Thoracic aorta (tissue), 2 donors: ENCODE measurements at regions not wholly inside any gene's neighbourhood (a gene's known extent, or its start where the extent isn't known, plus 50 kb on each side); places are given as distances from the start of the nearest gene placed in this dataset.

ENCODE experiments used
- ATAC-seq: fragments of 150-250 bp; one replicate; pipeline ENCODE4 v1.8.0; 2017; ENCODE audit warnings: low read depth; ENCODE audit not compliant: insufficient number of reproducible peaks, low FRiP score
- DNase-seq: peaks from one replicate; pipeline ENCODE4 v3.0.0-alpha.2; 2020; ENCODE audit warnings: low spot score
- H3K27ac ChIP-seq, 2 donors: fragments of 200-600 bp; sonication (generic); 1 replicate in 1 of 2; 2 replicates in 1 of 2; pipeline ENCODE4 v1.5.1; 2016; ENCODE audit warnings: mild to moderate bottlenecking in 2 of 2, moderate library complexity in 2 of 2
- H3K27me3 ChIP-seq: fragments of 200-600 bp; sonication (generic); replicated peaks from 2 replicates; pipeline ENCODE4 v1.6.0; 2016; ENCODE audit warnings: mild to moderate bottlenecking; ENCODE audit not compliant: insufficient read depth
- H3K36me3 ChIP-seq: fragments of 200-600 bp; sonication (generic); one replicate; pipeline ENCODE4 v1.5.1; 2016
- H3K4me1 ChIP-seq, 2 donors: fragments of 200-600 bp; sonication (generic); 1 replicate in 1 of 2; 2 replicates in 1 of 2; pipeline versions ENCODE4 v1.5.1 to v1.6.0; 2016; ENCODE audit warnings: low read depth in 2 of 2, mild to moderate bottlenecking in 1 of 2; ENCODE audit not compliant: control insufficient read depth in 1 of 2
- H3K4me3 ChIP-seq: fragments of 200-600 bp; sonication (generic); 2 replicates; pipeline ENCODE4 v1.5.1; 2016; ENCODE audit warnings: mild to moderate bottlenecking
- H3K9me3 ChIP-seq: fragments of 200-600 bp; sonication (generic); 2 replicates; pipeline ENCODE4 v1.5.1; 2016
- CTCF ChIP-seq: fragments of 200-600 bp; sonication (generic); IDR thresholded peaks from one replicate; pipeline ENCODE4 v1.5.1; 2019; ENCODE audit warnings: antibody characterized with exemption

GRCh38 chr3:72375237-72376076 is 472.8 kb downstream of the SHQ1 start:
- ATAC-seq (no peak), DNase-seq (no peak)
- Histone ChIP-seq H3K4me3 (no peak overlapping the region), H3K36me3 (no peaks in the 10 kb centered on the region), H3K27ac (no peak overlapping the region), H3K4me1 (peaks cover 4 to 8% of the 10 kb centered on the region in 2 donors), H3K9me3 (no peaks in the 10 kb centered on the region), H3K27me3 (no peaks in the 10 kb centered on the region)
- TF ChIP-seq CTCF: no peak

- Histone ChIP-seq H3K27me3 (no peaks in the 10 kb centered on the region), H3K27ac (no peak overlapping the region), H3K36me3 (no peaks in the 10 kb centered on the region), H3K4me3 (no peak overlapping the region), H3K9me3 (no peaks in the 10 kb centered on the region), H3K4me1 (no peaks in the 10 kb centered on the region)
- TF ChIP-seq CTCF: no peak
- DNase-seq: no peak
- ATAC-seq: no peak
These were observed 475.1 kb downstream of the SHQ1 start for GRCh38 chr3:72373139-72373538.

GRCh38 chr3:72372161-72372560 is 476.1 kb downstream of the SHQ1 start:
- DNase-seq (no peak), ATAC-seq (no peak)
- TF ChIP-seq CTCF: no peak
- Histone ChIP-seq H3K27me3 (no peaks in the 10 kb centered on the region), H3K9me3 (no peaks in the 10 kb centered on the region), H3K4me1 (no peaks in the 10 kb centered on the region), H3K4me3 (no peak overlapping the region), H3K36me3 (no peaks in the 10 kb centered on the region), H3K27ac (no peak overlapping the region)

GRCh38 chr3:72371431-72371830 is 476.8 kb downstream of the SHQ1 start:
- Histone ChIP-seq H3K36me3 (no peaks in the 10 kb centered on the region), H3K27ac (no peak overlapping the region), H3K27me3 (no peaks in the 10 kb centered on the region), H3K9me3 (no peaks in the 10 kb centered on the region), H3K4me3 (no peak overlapping the region), H3K4me1 (no peaks in the 10 kb centered on the region)
- ATAC-seq (no peak), DNase-seq (no peak)
- TF ChIP-seq CTCF: no peak

- DNase-seq (no peak), ATAC-seq (no peak)
- no peaks in the 10 kb centered on the region for H3K9me3 ChIP-seq
- H3K4me3 ChIP-seq: no peak overlapping the region
- no peaks in the 10 kb centered on the region for H3K27me3 ChIP-seq
- no peak for TF ChIP-seq CTCF
- H3K36me3 ChIP-seq: no peaks in the 10 kb centered on the region
- H3K27ac ChIP-seq: no peak overlapping the region
- H3K4me1 ChIP-seq: no peaks in the 10 kb centered on the region
These were observed 477.3 kb downstream of the SHQ1 start for GRCh38 chr3:72370947-72371346.
